Activated CD8-positive, alpha-beta memory T cell treated with anti-CD3 and anti-CD28 coated beads, Interleukin-2, amount 10 ng/mL, durations not matched to agents 7 days and 5 days (primary cell): ENCODE measurements at regions not wholly inside any gene's neighbourhood (a gene's known extent, or its start where the extent isn't known, plus 50 kb on each side); places are given as distances from the start of the nearest gene placed in this dataset.
A peak's percentile ranks its signal among the peaks of the same experiment; 100 is the strongest.
"Not testable (repeated sequence)": the region's sequence is repeated elsewhere in the genome, so short reads cannot be mapped to it uniquely, and the experiment has no call there.

Experiments used
- ATAC-seq: fragments of 150-1000 bp; cut with Tn5 transposase; one replicate; pipeline ENCODE4 v1.10.0; 2021; ENCODE audit warnings: moderate library complexity
- CTCF ChIA-PET: fragments of 350-600 bp; sonication (Branson Sonifier 250); formaldehyde crosslinking; loops from one replicate; lab custom pipeline; 2021; ENCODE audit warnings: antibody characterized with exemption; lab: Charles Lee
- DNase-seq: peaks from one replicate; pipeline ENCODE4 v3.0.0-alpha.2; 2020
- H3K27ac Mint-ChIP-seq: one replicate; pipeline ENCODE4 v1.8.0; 2021; ENCODE audit warnings: mild to moderate bottlenecking, mixed read lengths
- H3K27me3 Mint-ChIP-seq: one replicate; pipeline ENCODE4 v1.8.0; 2021; ENCODE audit warnings: mixed read lengths
- H3K36me3 Mint-ChIP-seq: one replicate; pipeline ENCODE4 v1.8.0; 2021; ENCODE audit warnings: mild to moderate bottlenecking, mixed read lengths
- H3K4me1 Mint-ChIP-seq: one replicate; pipeline ENCODE4 v1.8.0; 2021; ENCODE audit warnings: mixed read lengths
- H3K4me3 Mint-ChIP-seq: one replicate; pipeline ENCODE4 v1.8.0; 2021; ENCODE audit warnings: mild to moderate bottlenecking, moderate library complexity, mixed read lengths
- H3K9me3 Mint-ChIP-seq: one replicate; pipeline ENCODE4 v1.8.0; 2022; ENCODE audit warnings: low read depth, mixed read lengths

DNA sequence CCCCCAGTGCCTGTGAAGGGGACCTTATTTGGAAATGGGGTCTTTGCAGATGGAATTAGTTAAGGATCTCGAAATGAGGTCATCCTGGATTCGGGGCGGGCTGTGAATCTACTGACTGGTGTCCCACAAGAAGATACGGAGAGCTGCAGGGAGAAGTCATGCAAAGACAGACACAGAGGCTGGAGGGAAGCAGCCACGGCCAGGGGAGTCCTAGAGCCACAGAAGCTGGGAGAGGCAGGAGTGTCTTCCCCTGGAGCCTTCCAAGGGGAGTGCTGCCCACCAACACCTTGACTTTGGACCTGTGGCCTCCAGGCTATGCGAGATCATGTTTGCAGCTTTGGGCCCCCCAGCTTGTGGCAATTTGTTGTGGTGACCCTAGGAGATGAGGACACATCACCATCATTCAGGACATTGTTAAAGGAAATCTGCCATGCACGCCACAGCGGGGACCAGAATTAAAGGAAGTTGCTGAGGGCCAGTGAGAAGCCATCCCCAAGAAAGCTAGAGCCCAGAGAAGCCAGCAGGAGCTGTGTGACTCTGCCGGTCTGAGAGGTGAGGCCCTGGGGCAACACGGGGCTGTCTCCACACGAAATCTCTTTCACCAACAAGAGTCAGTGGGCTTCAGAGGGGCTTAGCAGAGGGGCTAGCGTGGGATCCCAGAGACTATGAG is 434.7 kb downstream of the BRD1 start:
- no peak for ATAC-seq
- H3K27me3 Mint-ChIP-seq: no peaks in the 10 kb centered on the region
- no peak for DNase-seq
- H3K4me3 Mint-ChIP-seq: no peak overlapping the region
- peaks cover 18% of the 10 kb centered on the region for H3K9me3 Mint-ChIP-seq
- no peaks in the 10 kb centered on the region for H3K36me3 Mint-ChIP-seq
- CTCF ChIA-PET: no interaction called here
- no peak overlapping the region for H3K27ac Mint-ChIP-seq
- H3K4me1 Mint-ChIP-seq: no peaks in the 10 kb centered on the region

DNA sequence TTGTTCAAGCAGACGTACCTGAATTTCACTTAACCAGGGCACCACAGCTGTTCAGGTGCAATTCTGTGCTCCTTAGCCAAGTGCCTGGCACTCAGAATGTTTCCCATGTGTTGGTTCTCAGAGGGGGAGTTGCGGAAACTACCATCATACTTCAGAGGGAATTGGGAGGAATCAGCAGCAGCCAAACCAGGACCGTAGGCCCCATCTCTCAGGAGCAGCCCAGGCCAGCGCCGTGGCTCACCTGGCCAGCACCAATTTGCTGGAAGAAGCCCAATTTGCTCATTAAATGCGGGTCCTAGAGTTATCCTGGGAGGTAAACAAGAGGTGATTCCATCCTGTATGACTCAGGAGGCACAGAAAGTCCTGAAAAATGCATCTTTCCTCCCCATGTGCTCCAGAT is 435.4 kb downstream of the BRD1 start:
- CTCF ChIA-PET: no interaction called here
- H3K9me3 Mint-ChIP-seq: peaks cover 18% of the 10 kb centered on the region
- H3K4me1 Mint-ChIP-seq: no peaks in the 10 kb centered on the region
- ATAC-seq (no peak), DNase-seq (no peak)
- H3K36me3 Mint-ChIP-seq: no peaks in the 10 kb centered on the region
- H3K27me3 Mint-ChIP-seq: no peaks in the 10 kb centered on the region
- no peak overlapping the region for H3K27ac Mint-ChIP-seq
- H3K4me3 Mint-ChIP-seq: no peak overlapping the region

DNA sequence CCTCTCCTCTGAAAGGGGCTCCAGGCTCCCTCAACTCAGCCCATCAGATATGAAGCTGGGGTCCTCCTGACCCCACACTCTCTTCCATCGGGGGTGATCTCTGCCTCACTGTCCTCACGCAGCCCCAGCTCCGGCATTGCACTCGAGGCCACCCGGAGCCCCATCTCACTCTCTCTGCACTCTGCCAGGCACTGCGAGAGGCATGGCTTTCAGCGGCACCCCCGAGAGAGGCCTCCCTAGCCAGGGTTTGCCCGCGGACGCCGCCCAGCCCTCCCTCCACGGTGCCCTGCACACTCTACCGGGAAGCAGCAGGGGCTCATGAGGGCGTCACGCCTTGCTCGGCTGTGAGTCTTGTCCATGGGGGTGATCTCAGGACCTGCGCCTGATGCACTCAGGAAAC is 436.2 kb downstream of the BRD1 start:
- no peak for DNase-seq
- no peak overlapping the region for H3K27ac Mint-ChIP-seq
- CTCF ChIA-PET: no interaction called here
- no peak for ATAC-seq
- H3K36me3 Mint-ChIP-seq: no peaks in the 10 kb centered on the region
- H3K4me3 Mint-ChIP-seq: no peak overlapping the region
- peaks cover 18% of the 10 kb centered on the region for H3K9me3 Mint-ChIP-seq
- no peaks in the 10 kb centered on the region for H3K27me3 Mint-ChIP-seq
- no peaks in the 10 kb centered on the region for H3K4me1 Mint-ChIP-seq

- DNase-seq: no peak
- Mint-ChIP-seq H3K36me3 (no peaks in the 10 kb centered on the region), H3K4me3 (no peak overlapping the region), H3K27ac (no peak overlapping the region), H3K27me3 (no peaks in the 10 kb centered on the region), H3K4me1 (no peaks in the 10 kb centered on the region), H3K9me3 (peaks cover 18% of the 10 kb centered on the region)
- CTCF ChIA-PET: no interaction called here
- no peak for ATAC-seq
Measured at GRCh38 chr22:49390954-49391353, 436.7 kb downstream of the BRD1 start.

DNA sequence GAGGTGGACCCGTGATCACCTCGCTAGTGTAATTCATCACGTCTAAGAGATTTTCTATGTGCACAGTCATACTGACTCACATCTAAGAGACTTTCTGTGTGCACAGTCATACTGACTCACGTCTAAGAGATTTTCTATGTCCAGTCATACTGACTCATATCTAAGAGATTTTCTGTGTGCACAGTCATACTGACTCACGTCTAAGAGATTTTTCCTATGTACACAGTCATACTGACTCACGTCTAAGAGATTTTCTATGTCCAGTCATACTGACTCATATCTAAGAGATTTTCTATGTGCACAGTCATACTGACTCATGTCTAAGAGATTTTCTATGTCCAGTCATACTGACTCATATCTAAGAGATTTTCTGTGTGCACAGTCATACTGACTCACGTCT is 443.8 kb downstream of the BRD1 start:
- H3K9me3 Mint-ChIP-seq, H3K27me3 Mint-ChIP-seq, ATAC-seq, H3K36me3 Mint-ChIP-seq, H3K27ac Mint-ChIP-seq, CTCF ChIA-PET, DNase-seq, H3K4me1 Mint-ChIP-seq, H3K4me3 Mint-ChIP-seq: not testable (repeated sequence)

DNA sequence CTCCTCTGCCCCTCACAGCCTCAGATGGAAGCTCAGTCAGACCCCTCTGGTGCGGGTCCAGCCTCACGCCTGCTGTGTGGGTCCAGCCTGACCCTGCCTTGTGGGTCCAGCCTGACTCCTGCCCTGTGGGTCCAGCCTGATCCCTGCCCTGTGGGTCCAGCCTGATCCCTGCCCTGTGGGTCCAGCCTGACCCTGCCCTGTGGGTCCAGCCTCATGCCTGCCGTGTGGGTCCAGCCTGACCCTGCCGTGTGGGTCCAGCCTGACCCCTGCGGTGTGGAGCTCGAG is 445.3 kb downstream of the BRD1 start:
- peaks cover 3% of the 10 kb centered on the region for H3K27me3 Mint-ChIP-seq
- H3K36me3 Mint-ChIP-seq: no peaks in the 10 kb centered on the region
- ATAC-seq: no peak
- no peak overlapping the region for H3K4me3 Mint-ChIP-seq
- no peaks in the 10 kb centered on the region for H3K4me1 Mint-ChIP-seq
- DNase-seq: no peak
- CTCF ChIA-PET: interaction anchor here (1.8 kb wide), 1 partner anchor 78 kb away, joined by 4 read pairs; no protein-coding TSS in a partner anchor
- H3K9me3 Mint-ChIP-seq: no peaks in the 10 kb centered on the region
- no peak overlapping the region for H3K27ac Mint-ChIP-seq

- H3K9me3 Mint-ChIP-seq: no peaks in the 10 kb centered on the region
- ATAC-seq (no peak), DNase-seq (peak; percentile 15)
- H3K27me3 Mint-ChIP-seq: peaks cover 3% of the 10 kb centered on the region
- no peak overlapping the region for H3K4me3 Mint-ChIP-seq
- no peaks in the 10 kb centered on the region for H3K4me1 Mint-ChIP-seq
- H3K36me3 Mint-ChIP-seq: no peaks in the 10 kb centered on the region
- CTCF ChIA-PET: interaction anchor here (1.8 kb wide), 1 partner anchor 77 kb away, joined by 4 read pairs; no protein-coding TSS in a partner anchor
- H3K27ac Mint-ChIP-seq: no peak overlapping the region
Measured at GRCh38 chr22:49381595-49382450, 445.9 kb downstream of the BRD1 start.

DNA sequence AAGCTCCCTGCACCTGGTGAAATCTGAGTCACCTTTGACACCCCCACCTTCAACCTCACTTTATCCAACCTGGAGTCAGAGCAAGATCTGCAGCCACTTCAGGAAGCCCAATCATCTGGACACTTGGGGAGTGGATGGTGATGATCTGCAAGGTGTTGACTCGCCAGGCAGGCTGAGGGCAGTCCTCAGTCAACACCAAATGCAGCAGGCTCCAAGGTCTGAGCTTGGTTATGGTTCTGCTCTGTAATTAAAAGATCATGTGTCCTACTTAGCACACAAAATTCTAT is 446.9 kb downstream of the BRD1 start:
- DNase-seq (peak; percentile 23), ATAC-seq (no peak)
- no peaks in the 10 kb centered on the region for H3K9me3 Mint-ChIP-seq
- no peaks in the 10 kb centered on the region for H3K4me1 Mint-ChIP-seq
- no peak overlapping the region for H3K27ac Mint-ChIP-seq
- H3K36me3 Mint-ChIP-seq: no peaks in the 10 kb centered on the region
- peaks cover 3% of the 10 kb centered on the region for H3K27me3 Mint-ChIP-seq
- no peak overlapping the region for H3K4me3 Mint-ChIP-seq
- CTCF ChIA-PET: interaction anchor here (1.8 kb wide), 1 partner anchor 76 kb away, joined by 4 read pairs; no protein-coding TSS in a partner anchor

DNA sequence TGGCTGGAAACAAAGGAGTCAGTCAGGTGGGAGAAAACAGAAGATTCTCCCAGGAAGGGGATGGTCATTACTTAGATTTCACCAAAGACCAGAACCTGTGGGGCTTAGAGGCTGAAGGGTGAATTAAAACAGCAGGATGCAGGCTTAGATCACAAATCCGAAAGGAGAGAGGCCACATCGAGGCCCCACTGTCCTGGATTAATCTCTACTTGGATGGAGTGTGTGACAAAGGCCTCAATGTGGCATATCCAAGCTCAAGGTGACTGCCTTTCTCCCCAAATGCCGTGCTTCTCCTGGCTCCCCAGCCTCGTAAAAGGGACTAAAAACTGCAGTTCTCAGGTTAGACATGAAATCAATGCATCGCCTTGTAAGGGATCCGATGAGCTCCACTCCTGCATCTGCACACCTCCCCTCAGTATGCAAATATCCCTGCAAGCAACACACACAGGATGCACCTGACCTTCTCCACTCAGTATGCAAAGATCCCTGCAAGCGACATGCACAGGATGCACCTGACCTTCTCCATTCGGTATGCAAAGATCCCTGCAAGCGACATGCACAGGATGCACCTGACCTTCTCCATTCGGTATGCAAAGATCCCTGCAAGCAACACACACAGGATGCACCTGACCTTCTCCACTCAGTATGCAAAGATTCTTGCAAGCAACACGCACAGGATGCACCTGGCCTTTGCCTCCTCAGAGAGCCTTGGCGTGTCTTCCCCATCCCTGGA is 447.4 kb downstream of the BRD1 start:
- H3K4me1 Mint-ChIP-seq: no peaks in the 10 kb centered on the region
- CTCF ChIA-PET: no interaction called here
- no peak overlapping the region for H3K27ac Mint-ChIP-seq
- peak; percentile 32 for DNase-seq
- H3K36me3 Mint-ChIP-seq: no peaks in the 10 kb centered on the region
- H3K9me3 Mint-ChIP-seq: no peaks in the 10 kb centered on the region
- peaks cover 3% of the 10 kb centered on the region for H3K27me3 Mint-ChIP-seq
- ATAC-seq: no peak
- H3K4me3 Mint-ChIP-seq: no peak overlapping the region

- H3K4me1 Mint-ChIP-seq: no peaks in the 10 kb centered on the region
Measured at GRCh38 chr22:49377306-49377705, 450.4 kb downstream of the BRD1 start.

DNA sequence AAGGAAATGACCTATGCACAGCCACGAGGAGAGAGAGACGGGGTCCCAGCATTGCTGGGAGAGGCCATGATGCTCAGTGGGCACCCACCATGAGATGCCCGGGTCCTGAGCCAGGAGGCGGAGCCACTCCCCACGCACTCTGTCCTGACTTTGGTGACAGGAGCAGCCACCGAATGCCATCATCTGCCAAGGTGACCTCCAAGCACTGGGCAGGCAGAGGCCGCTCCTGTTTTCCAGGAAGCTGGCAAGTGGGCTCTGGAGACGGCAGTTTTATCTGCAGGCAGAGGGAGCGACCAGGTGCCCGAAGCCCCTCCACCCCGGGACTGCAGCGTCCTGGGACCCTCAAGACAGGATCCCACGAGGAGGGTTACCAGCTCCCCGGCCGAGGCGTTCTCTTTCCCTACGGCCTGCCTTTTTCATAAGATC is 453.9 kb downstream of the BRD1 start:
- H3K36me3 Mint-ChIP-seq: no peaks in the 10 kb centered on the region
- no peak overlapping the region for H3K27ac Mint-ChIP-seq
- DNase-seq: peak; percentile 36
- no peaks in the 10 kb centered on the region for H3K9me3 Mint-ChIP-seq
- CTCF ChIA-PET: no interaction called here
- H3K4me1 Mint-ChIP-seq: no peaks in the 10 kb centered on the region
- no peak for ATAC-seq
- H3K27me3 Mint-ChIP-seq: peaks cover 3% of the 10 kb centered on the region
- no peak overlapping the region for H3K4me3 Mint-ChIP-seq

More at GRCh38 chr22:49377306-49377705, 450.4 kb downstream of the BRD1 start:
- DNase-seq: peak; percentile 23
- no peak for ATAC-seq
- Mint-ChIP-seq H3K27me3 (peaks cover 3% of the 10 kb centered on the region), H3K36me3 (no peaks in the 10 kb centered on the region), H3K27ac (no peak overlapping the region), H3K4me3 (no peak overlapping the region), H3K9me3 (no peaks in the 10 kb centered on the region)
- CTCF ChIA-PET: no interaction called here

- no peak for DNase-seq
- Mint-ChIP-seq H3K9me3 (no peaks in the 10 kb centered on the region), H3K27ac (no peak overlapping the region), H3K4me1 (no peaks in the 10 kb centered on the region), H3K36me3 (no peaks in the 10 kb centered on the region), H3K4me3 (no peak overlapping the region), H3K27me3 (peaks cover 3% of the 10 kb centered on the region)
- CTCF ChIA-PET: no interaction called here
- ATAC-seq: no peak
Measured at GRCh38 chr22:49373289-49373666, 454.4 kb downstream of the BRD1 start.

DNA sequence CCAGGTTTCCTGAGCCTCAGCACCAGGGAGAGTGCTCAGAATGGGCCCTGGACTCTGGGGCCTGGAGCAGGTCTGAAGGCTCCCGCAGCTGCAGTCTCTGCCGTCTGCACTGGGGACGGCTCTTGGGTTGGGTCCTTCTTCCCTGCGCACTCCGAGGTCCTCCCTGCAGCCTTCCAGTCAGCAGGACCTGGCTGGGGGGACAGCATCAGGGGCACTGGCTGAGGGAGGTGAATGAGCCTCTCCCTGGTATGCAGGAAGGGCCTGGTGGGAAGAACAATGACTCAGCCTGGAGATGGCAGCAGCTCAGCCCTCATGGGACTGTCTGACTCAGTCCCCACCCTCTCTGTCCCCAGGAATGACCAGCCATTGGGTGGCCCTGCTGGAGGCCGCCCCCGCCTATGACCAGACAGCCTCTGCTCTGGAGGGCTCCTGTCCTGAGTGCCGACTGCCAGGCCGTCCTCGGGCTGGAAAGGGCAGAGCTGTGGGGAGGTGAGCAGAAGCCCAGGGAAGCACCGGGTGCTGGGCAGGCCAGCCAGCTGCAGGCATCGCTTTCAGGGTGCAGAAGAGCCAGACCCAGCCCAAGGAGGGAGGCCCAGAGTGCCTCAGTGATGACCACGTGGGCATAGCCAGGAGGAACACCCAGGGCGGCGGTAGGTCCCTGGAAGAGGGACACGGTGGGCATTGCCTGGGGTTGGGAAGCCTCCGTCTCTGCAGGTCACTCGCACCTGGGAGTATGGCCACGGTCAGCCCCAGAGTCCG is 455.0 kb downstream of the BRD1 start:
- H3K27ac Mint-ChIP-seq: no peak overlapping the region
- ATAC-seq (no peak), DNase-seq (peak; percentile 32)
- no peaks in the 10 kb centered on the region for H3K4me1 Mint-ChIP-seq
- no peaks in the 10 kb centered on the region for H3K9me3 Mint-ChIP-seq
- no peak overlapping the region for H3K4me3 Mint-ChIP-seq
- H3K27me3 Mint-ChIP-seq: no peaks in the 10 kb centered on the region
- no peaks in the 10 kb centered on the region for H3K36me3 Mint-ChIP-seq
- CTCF ChIA-PET: no interaction called here
